Neural progenitor cell (in vitro differentiated cells): ENCODE measurements at regions not wholly inside any gene's neighbourhood (a gene's known extent, or its start where the extent isn't known, plus 50 kb on each side); places are given as distances from the start of the nearest gene placed in this dataset.

Experiments used
- EZH2phosphoT487 ChIP-seq: fragments of 200-600 bp; sonication (generic); IDR thresholded peaks from 2 replicates; pipeline ENCODE4 v1.6.1; 2017; ENCODE audit warnings: antibody characterized with exemption
- TF ChIP-seq, protein P1 (sequence below): fragments of 200-600 bp; sonication (generic); IDR thresholded peaks from 2 replicates; pipeline ENCODE4 v1.5.1; 2017; ENCODE audit warnings: antibody characterized with exemption, mild to moderate bottlenecking

DNA sequence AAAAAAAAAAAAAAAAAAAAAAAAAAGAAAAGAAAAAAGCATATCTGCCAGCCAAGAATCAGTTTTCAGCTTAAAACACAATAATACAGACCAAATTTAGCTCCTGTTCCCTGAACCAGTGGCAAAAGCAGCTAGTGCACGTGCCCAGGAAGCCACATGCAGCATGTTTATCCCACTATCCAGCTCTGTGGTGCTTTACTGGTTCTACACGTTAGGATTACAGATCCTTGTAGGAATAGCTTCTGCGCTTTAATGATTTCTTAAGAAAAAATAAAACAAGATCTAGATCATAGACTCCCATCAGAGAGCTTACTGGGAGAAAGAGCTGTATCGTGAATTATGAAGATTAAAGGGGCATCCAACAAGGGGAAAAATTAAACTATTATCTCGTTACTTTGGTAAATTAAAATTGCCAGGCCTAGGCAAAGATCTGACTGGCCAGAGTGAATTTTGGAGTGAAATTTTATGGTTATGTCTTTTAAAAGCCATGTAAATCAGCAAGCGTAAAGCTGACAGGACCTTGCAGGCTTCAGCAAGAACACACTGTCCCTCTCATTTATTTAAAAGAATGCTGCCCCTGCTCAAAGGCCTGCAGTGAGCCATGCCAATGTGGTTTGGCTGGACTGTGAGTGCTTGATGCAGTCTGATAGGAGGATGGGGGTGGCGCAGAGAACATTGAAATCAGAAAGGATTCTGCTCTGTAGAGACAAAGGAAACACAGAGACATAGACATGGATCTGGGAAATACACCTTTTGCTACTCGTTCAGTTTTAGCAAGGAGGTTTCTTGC lies 177.3 kb upstream of the PHYHIPL start:
- TF ChIP-seq EZH2phosphoT487, result no peak
- TF ChIP-seq, protein P1, sequence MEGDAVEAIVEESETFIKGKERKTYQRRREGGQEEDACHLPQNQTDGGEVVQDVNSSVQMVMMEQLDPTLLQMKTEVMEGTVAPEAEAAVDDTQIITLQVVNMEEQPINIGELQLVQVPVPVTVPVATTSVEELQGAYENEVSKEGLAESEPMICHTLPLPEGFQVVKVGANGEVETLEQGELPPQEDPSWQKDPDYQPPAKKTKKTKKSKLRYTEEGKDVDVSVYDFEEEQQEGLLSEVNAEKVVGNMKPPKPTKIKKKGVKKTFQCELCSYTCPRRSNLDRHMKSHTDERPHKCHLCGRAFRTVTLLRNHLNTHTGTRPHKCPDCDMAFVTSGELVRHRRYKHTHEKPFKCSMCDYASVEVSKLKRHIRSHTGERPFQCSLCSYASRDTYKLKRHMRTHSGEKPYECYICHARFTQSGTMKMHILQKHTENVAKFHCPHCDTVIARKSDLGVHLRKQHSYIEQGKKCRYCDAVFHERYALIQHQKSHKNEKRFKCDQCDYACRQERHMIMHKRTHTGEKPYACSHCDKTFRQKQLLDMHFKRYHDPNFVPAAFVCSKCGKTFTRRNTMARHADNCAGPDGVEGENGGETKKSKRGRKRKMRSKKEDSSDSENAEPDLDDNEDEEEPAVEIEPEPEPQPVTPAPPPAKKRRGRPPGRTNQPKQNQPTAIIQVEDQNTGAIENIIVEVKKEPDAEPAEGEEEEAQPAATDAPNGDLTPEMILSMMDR, result no peak
